CD14-positive monocyte (primary cell): ENCODE measurements at regions not wholly inside any gene's neighbourhood (a gene's known extent, or its start where the extent isn't known, plus 50 kb on each side); places are given as distances from the start of the nearest gene placed in this dataset.

Source experiments
- DNase-seq, 3 donors: peaks; one replicate each; pipeline ENCODE4 v3.0.0-alpha.2; 2011 to 2022
- H2AFZ ChIP-seq: 2 replicates; pipeline ENCODE4 v1.6.0; 2012; ENCODE audit warnings: mild to moderate bottlenecking, low read depth, low read length, inconsistent platforms; ENCODE audit not compliant: insufficient read depth, poor library complexity, severe bottlenecking
- H3K27ac ChIP-seq, 2 donors: 1 replicate in 1 of 2; 2 replicates in 1 of 2; pipeline ENCODE4 v1.5.1; 2012 to 2013; ENCODE audit warnings: low read length in 2 of 2, control low read depth in 1 of 2, inconsistent platforms in 1 of 2, low read depth in 1 of 2, mild to moderate bottlenecking in 1 of 2
- H3K27me3 ChIP-seq, 2 donors: one replicate each; pipeline versions ENCODE4 v1.6.0 to v1.6.1; 2011 to 2013; ENCODE audit warnings: low read length in 2 of 2; ENCODE audit not compliant: control insufficient read depth in 2 of 2, insufficient read depth in 2 of 2
- H3K36me3 ChIP-seq, 2 donors: replicated peaks in 1 of 2; 1 replicate in 1 of 2; 2 replicates in 1 of 2; pipeline versions ENCODE4 v1.5.1 to v1.6.1; 2012 to 2013; ENCODE audit warnings: low read length in 2 of 2, control low read depth in 1 of 2, inconsistent platforms in 1 of 2, mild to moderate bottlenecking in 1 of 2; ENCODE audit not compliant: insufficient read depth in 2 of 2, control insufficient read depth in 1 of 2
- H3K4me1 ChIP-seq, 2 donors: 1 replicate in 1 of 2; 2 replicates in 1 of 2; pipeline versions ENCODE4 v1.5.1 to v1.6.1; 2012 to 2013; ENCODE audit warnings: low read length in 2 of 2, control low read depth in 1 of 2, inconsistent platforms in 1 of 2, mild to moderate bottlenecking in 1 of 2, moderate library complexity in 1 of 2; ENCODE audit not compliant: insufficient read depth in 2 of 2, control insufficient read depth in 1 of 2
- H3K4me2 ChIP-seq: replicated peaks from 2 replicates; pipeline ENCODE3; 2012; ENCODE audit warnings: low read length, moderate library complexity, mild to moderate bottlenecking; ENCODE audit not compliant: poor library complexity, severe bottlenecking; ENCODE audit errors: extremely low read depth
- H3K4me3 ChIP-seq, 3 experiments: fragments of 200-600 bp in 1 of 3; sonication (generic) in 1 of 3; replicated peaks in 1 of 3; 1 replicate in 2 of 3; 2 replicates in 1 of 3; pipeline ENCODE4 v1.5.1; 2011 to 2013; ENCODE audit warnings: low read length in 3 of 3, mild to moderate bottlenecking in 3 of 3, control low read depth in 2 of 3, low read depth in 2 of 3, inconsistent platforms in 1 of 3, moderate library complexity in 1 of 3
- H3K79me2 ChIP-seq: 2 replicates; pipeline ENCODE4 v1.6.0; 2012; ENCODE audit warnings: mild to moderate bottlenecking, control low read depth, inconsistent platforms, low read length, moderate library complexity; ENCODE audit not compliant: insufficient read depth
- H3K9ac ChIP-seq: 2 replicates; pipeline ENCODE4 v1.6.0; 2017; ENCODE audit warnings: low read length, mild to moderate bottlenecking; ENCODE audit not compliant: insufficient read depth, poor library complexity, severe bottlenecking
- H3K9me3 ChIP-seq, 2 donors: replicated peaks in 1 of 2; 1 replicate in 1 of 2; 2 replicates in 1 of 2; pipeline versions ENCODE4 v1.5.1 to v1.6.1; 2012 to 2013; ENCODE audit warnings: low read length in 2 of 2, control low read depth in 1 of 2; ENCODE audit not compliant: control insufficient read depth in 1 of 2, insufficient read depth in 1 of 2
- H4K20me1 ChIP-seq: 2 replicates; pipeline ENCODE4 v1.6.0; 2012; ENCODE audit warnings: mild to moderate bottlenecking, low read length, control low read depth, moderate library complexity; ENCODE audit not compliant: insufficient read depth
- H3K27ac Mint-ChIP-seq, 7 donors: one replicate each; pipeline ENCODE4 v1.8.0; 2020; ENCODE audit warnings: mild to moderate bottlenecking in 7 of 7, mixed read lengths in 7 of 7, moderate library complexity in 6 of 7, inconsistent platforms in 2 of 7
- H3K27me3 Mint-ChIP-seq, 3 donors: one replicate each; pipeline ENCODE4 v1.8.0; 2021 to 2022; ENCODE audit warnings: low read depth in 3 of 3, mild to moderate bottlenecking in 3 of 3, mixed read lengths in 3 of 3, moderate library complexity in 3 of 3, inconsistent platforms in 1 of 3
- H3K36me3 Mint-ChIP-seq, 2 donors: one replicate each; pipeline ENCODE4 v1.8.0; 2020; ENCODE audit warnings: mixed read lengths in 2 of 2, inconsistent platforms in 1 of 2, mild to moderate bottlenecking in 1 of 2
- H3K4me1 Mint-ChIP-seq: one replicate; pipeline ENCODE4 v1.8.0; 2020; ENCODE audit warnings: mild to moderate bottlenecking, mixed read lengths
- H3K4me3 Mint-ChIP-seq, 2 donors: one replicate each; pipeline ENCODE4 v1.8.0; 2020; ENCODE audit warnings: mild to moderate bottlenecking in 2 of 2, mixed read lengths in 2 of 2, moderate library complexity in 1 of 2
- H3K9me3 Mint-ChIP-seq, 7 donors: one replicate each; pipeline ENCODE4 v1.8.0; 2020 to 2022; ENCODE audit warnings: mixed read lengths in 7 of 7, mild to moderate bottlenecking in 6 of 7, moderate library complexity in 6 of 7, inconsistent platforms in 2 of 7
- WGBS: methylation state at CpG from one replicate; pipeline ENCODE4 v1.1.5; 2013; ENCODE audit warnings: missing lambda C conversion rate; ENCODE audit not compliant: insufficient coverage; 5-methylcytosine and 5-hydroxymethylcytosine counted together
- intact Hi-C, 2 donors: fragments of 100-400 bp; cut with micrococcal nuclease; formaldehyde crosslinking; loops; one replicate each; pipeline versions ENCODE4 v1.15.0 to v1.15.1; 2023
- TF ChIP-seq, protein P1 (sequence below): fragments of 200-600 bp; IDR thresholded peaks from one replicate; pipeline ENCODE4 v1.8.0; 2022; ENCODE audit warnings: antibody characterized with exemption, mild to moderate bottlenecking

DNA sequence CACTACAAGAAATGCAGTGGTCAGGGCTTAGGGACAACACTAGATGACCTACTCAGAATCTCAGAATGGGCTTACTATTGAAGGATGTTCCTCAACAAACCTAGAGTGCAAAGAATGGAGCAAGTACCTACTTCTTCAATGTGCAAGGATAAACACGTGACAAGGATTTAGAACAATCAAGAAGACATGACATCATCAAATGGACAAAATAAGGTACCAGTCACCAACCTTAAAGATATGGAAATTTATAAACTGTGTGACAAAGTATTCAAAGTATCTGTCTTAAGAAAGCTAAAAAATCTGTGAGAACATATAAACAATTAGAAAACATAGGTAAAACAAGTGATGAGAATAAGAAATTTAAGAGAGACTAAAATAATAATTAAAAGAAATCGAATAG lies 656.1 kb downstream of the ZWINT start:
- Histone ChIP-seq H3K9ac (no peak overlapping the region), H3K79me2 (no peaks in the 10 kb centered on the region), H4K20me1 (no peaks in the 10 kb centered on the region), H3K4me2 (no peak overlapping the region), H3K4me3 (no peak overlapping the region), H3K36me3 (no peaks in the 10 kb centered on the region), H3K4me1 (no peaks in the 10 kb centered on the region), H3K27me3 (no peaks in the 10 kb centered on the region), H3K9me3 (no peaks in the 10 kb centered on the region), H3K27ac (no peak overlapping the region), H2AFZ (no peak overlapping the region)
- intact Hi-C loops = no loop called here
- H3K27me3 Mint-ChIP-seq = no peaks in the 10 kb centered on the region
- TF ChIP-seq, protein P1, sequence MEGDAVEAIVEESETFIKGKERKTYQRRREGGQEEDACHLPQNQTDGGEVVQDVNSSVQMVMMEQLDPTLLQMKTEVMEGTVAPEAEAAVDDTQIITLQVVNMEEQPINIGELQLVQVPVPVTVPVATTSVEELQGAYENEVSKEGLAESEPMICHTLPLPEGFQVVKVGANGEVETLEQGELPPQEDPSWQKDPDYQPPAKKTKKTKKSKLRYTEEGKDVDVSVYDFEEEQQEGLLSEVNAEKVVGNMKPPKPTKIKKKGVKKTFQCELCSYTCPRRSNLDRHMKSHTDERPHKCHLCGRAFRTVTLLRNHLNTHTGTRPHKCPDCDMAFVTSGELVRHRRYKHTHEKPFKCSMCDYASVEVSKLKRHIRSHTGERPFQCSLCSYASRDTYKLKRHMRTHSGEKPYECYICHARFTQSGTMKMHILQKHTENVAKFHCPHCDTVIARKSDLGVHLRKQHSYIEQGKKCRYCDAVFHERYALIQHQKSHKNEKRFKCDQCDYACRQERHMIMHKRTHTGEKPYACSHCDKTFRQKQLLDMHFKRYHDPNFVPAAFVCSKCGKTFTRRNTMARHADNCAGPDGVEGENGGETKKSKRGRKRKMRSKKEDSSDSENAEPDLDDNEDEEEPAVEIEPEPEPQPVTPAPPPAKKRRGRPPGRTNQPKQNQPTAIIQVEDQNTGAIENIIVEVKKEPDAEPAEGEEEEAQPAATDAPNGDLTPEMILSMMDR = no peak
- no CpG with 5 or more reads among the region's 2 CpGs for WGBS
- no peaks in the 10 kb centered on the region for H3K36me3 Mint-ChIP-seq
- no peak for DNase-seq
- no peaks in the 10 kb centered on the region for H3K4me1 Mint-ChIP-seq
- no peak overlapping the region for H3K27ac Mint-ChIP-seq
- no peak overlapping the region for H3K4me3 Mint-ChIP-seq
- peaks cover 0 to 2% (median 0%) of the 10 kb centered on the region in 7 donors for H3K9me3 Mint-ChIP-seq

DNA sequence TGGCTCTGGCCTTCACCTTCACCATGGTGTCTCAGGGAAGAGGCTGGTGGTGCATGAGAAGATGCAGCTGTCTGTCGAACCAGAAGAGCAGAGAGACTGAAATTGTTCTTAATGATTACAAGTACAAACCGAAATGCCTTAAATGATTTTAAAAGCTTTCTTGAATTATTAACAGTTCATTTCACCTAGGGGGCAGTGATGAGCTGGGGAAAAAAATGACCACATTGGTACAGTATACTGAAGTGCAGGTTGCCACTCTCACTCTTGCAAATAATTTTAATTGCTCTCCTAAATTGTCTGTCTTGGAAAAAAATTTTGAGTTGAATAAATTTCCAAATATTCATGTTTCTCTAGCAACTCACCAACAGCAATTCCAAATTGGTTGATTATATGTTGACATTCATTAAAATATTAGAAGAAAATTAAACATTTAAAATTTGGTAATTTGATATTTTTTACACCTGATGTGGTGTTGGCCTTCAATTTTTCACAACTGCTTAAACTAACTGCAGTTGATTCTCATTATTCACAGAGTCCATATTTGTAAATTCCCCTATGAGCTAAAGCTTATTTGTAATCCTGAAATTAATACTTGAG lies 692.6 kb downstream of the ZWINT start:
- no peaks in the 10 kb centered on the region for H3K4me1 ChIP-seq
- no peak overlapping the region for H3K4me2 ChIP-seq
- no peak overlapping the region for H3K27ac ChIP-seq
- no peak overlapping the region for H3K4me3 Mint-ChIP-seq
- intact Hi-C loops = no loop called here
- no peak overlapping the region for H2AFZ ChIP-seq
- H3K36me3 ChIP-seq = no peaks in the 10 kb centered on the region
- no peaks in the 10 kb centered on the region for H3K36me3 Mint-ChIP-seq
- H4K20me1 ChIP-seq = no peaks in the 10 kb centered on the region
- no peak overlapping the region for H3K27ac Mint-ChIP-seq
- no CpG with 5 or more reads among the region's 2 CpGs for whole genome bisulfite sequencing
- H3K27me3 ChIP-seq = no peaks in the 10 kb centered on the region
- no peaks in the 10 kb centered on the region for H3K9me3 ChIP-seq
- no peaks in the 10 kb centered on the region for H3K4me1 Mint-ChIP-seq
- TF ChIP-seq, protein P1 = no peak
- no peak overlapping the region for H3K4me3 ChIP-seq
- DNase-seq = no peak
- no peaks in the 10 kb centered on the region for H3K27me3 Mint-ChIP-seq
- no peak overlapping the region for H3K9ac ChIP-seq
- H3K79me2 ChIP-seq = no peaks in the 10 kb centered on the region
- no peaks in the 10 kb centered on the region for H3K9me3 Mint-ChIP-seq
